WTC11 (cell line): ENCODE measurements at regions not wholly inside any gene's neighbourhood (a gene's known extent, or its start where the extent isn't known, plus 50 kb on each side); places are given as distances from the start of the nearest gene placed in this dataset.

ENCODE experiments used
- ATAC-seq: fragments of 200-7000 bp; cut with Tn5 transposase; 2 replicates; pipeline ENCODE4 v1.10.0; 2021; ENCODE audit warnings: mild to moderate bottlenecking, moderate library complexity
- CTCF ChIA-PET: fragments of 300-600 bp; sonication (Branson Sonifier 250); formaldehyde crosslinking; loops from one replicate; lab custom pipeline; 2021; ENCODE audit warnings: antibody characterized with exemption; lab: Charles Lee
- POLR2A ChIA-PET: fragments of 350-600 bp; sonication (Branson Sonifier 250); formaldehyde crosslinking; loops from one replicate; lab custom pipeline; 2021; ENCODE audit warnings: antibody characterized with exemption; lab: Charles Lee
- DNase-seq: peaks from one replicate; pipeline ENCODE4 v3.0.0; 2021; ENCODE audit warnings: low spot score
- H3K27ac Mint-ChIP-seq: 2 replicates; pipeline ENCODE4 v1.8.0; 2021; ENCODE audit warnings: mixed read lengths
- H3K27me3 Mint-ChIP-seq: 2 replicates; pipeline ENCODE4 v1.8.0; 2021; ENCODE audit warnings: low read depth, mild to moderate bottlenecking, moderate library complexity, mixed read lengths
- H3K36me3 Mint-ChIP-seq: 2 replicates; pipeline ENCODE4 v1.8.0; 2021; ENCODE audit warnings: mixed read lengths
- H3K4me1 Mint-ChIP-seq: 2 replicates; pipeline ENCODE4 v1.8.0; 2022; ENCODE audit warnings: mixed read lengths
- H3K4me3 Mint-ChIP-seq: 2 replicates; pipeline ENCODE4 v1.8.0; 2021; ENCODE audit warnings: mild to moderate bottlenecking, moderate library complexity, mixed read lengths
- H3K9me3 Mint-ChIP-seq: 2 replicates; pipeline ENCODE4 v1.8.0; 2021; ENCODE audit warnings: mixed read lengths
- ATF3 ChIP-seq: sonication (generic); formaldehyde crosslinking; conservative IDR thresholded peaks from 2 replicates; pipeline ENCODE4 v1.8.1; 2022; ENCODE audit warnings: mild to moderate bottlenecking, missing genetic modification reagents
- ERG ChIP-seq: fragments of 250-450 bp; sonication (Bioruptor Pico); IDR thresholded peaks from 2 replicates; pipeline ENCODE4 v1.8.0; 2021; ENCODE audit warnings: mild to moderate bottlenecking
- FOXK1 ChIP-seq: sonication (generic); formaldehyde crosslinking; IDR thresholded peaks from 2 replicates; pipeline ENCODE4 v1.8.0; 2022; ENCODE audit warnings: mild to moderate bottlenecking, moderate library complexity, missing genetic modification reagents
- GTF2I ChIP-seq: fragments of 250-450 bp; sonication (Bioruptor Pico); conservative IDR thresholded peaks from 2 replicates; pipeline ENCODE4 v1.4.0; 2021; ENCODE audit warnings: mild to moderate bottlenecking
- HMGA2 ChIP-seq: fragments of 250-450 bp; sonication (Bioruptor Pico); IDR thresholded peaks from 2 replicates; pipeline ENCODE4 v1.4.0; 2021; ENCODE audit warnings: mild to moderate bottlenecking, moderate library complexity
- JAZF1 ChIP-seq: fragments of 250-450 bp; sonication (Bioruptor Pico); IDR thresholded peaks from 2 replicates; pipeline ENCODE4 v1.9.0; 2021; ENCODE audit warnings: moderate library complexity, mild to moderate bottlenecking, inconsistent platforms
- KAT7 ChIP-seq: sonication (generic); formaldehyde crosslinking; IDR thresholded peaks from 2 replicates; pipeline ENCODE4 v1.8.1; 2023; ENCODE audit warnings: missing genetic modification reagents, mild to moderate bottlenecking, borderline replicate concordance
- MAX ChIP-seq: sonication (generic); formaldehyde crosslinking; IDR thresholded peaks from 2 replicates; pipeline ENCODE4 v1.8.0; 2022; ENCODE audit warnings: mild to moderate bottlenecking, missing genetic modification reagents
- MXD4 ChIP-seq: fragments of 250-450 bp; sonication (Bioruptor Pico); IDR thresholded peaks from 2 replicates; pipeline ENCODE4 v1.8.0; 2021; ENCODE audit warnings: mild to moderate bottlenecking, moderate library complexity, borderline replicate concordance
- NR3C1 ChIP-seq: sonication (generic); formaldehyde crosslinking; conservative IDR thresholded peaks from 2 replicates; pipeline ENCODE4 v1.8.1; 2023; ENCODE audit warnings: low read depth, mild to moderate bottlenecking, missing genetic modification reagents
- SMAD3 ChIP-seq: sonication (generic); formaldehyde crosslinking; IDR thresholded peaks from 2 replicates; pipeline ENCODE4 v1.8.0; 2022; ENCODE audit warnings: missing genetic modification reagents, mild to moderate bottlenecking, borderline replicate concordance
- SMAD4 ChIP-seq: sonication (generic); formaldehyde crosslinking; IDR thresholded peaks from 2 replicates; pipeline ENCODE4 v1.8.0; 2022; ENCODE audit warnings: mild to moderate bottlenecking, missing genetic modification reagents
- SOX15 ChIP-seq: fragments of 250-450 bp; sonication (Bioruptor Pico); IDR thresholded peaks from 2 replicates; pipeline ENCODE4 v1.9.0; 2021; ENCODE audit warnings: mild to moderate bottlenecking
- TCF7 ChIP-seq: sonication (generic); formaldehyde crosslinking; IDR thresholded peaks from 2 replicates; pipeline ENCODE4 v1.8.0; 2022; ENCODE audit warnings: mild to moderate bottlenecking, low read depth, missing genetic modification reagents, moderate library complexity
- TP53 ChIP-seq: sonication (generic); formaldehyde crosslinking; IDR thresholded peaks from 2 replicates; pipeline ENCODE4 v1.8.1; 2023; ENCODE audit warnings: mild to moderate bottlenecking, missing genetic modification reagents
- ZBTB21 ChIP-seq: sonication (generic); formaldehyde crosslinking; IDR thresholded peaks from 2 replicates; pipeline ENCODE4 v1.8.1; 2023; ENCODE audit warnings: mild to moderate bottlenecking, missing genetic modification reagents, borderline replicate concordance
- ZNF281 ChIP-seq: sonication (generic); formaldehyde crosslinking; IDR thresholded peaks from 2 replicates; pipeline ENCODE4 v1.8.0; 2023; ENCODE audit warnings: mild to moderate bottlenecking, missing genetic modification reagents
- ZNF512 ChIP-seq: sonication (generic); formaldehyde crosslinking; IDR thresholded peaks from 2 replicates; pipeline ENCODE4 v1.8.1; 2022; ENCODE audit warnings: missing genetic modification reagents, borderline replicate concordance
- TF ChIP-seq, protein P1 (sequence below): sonication (generic); formaldehyde crosslinking; IDR thresholded peaks from 2 replicates; pipeline ENCODE4 v1.8.0; 2022; ENCODE audit warnings: mild to moderate bottlenecking, missing genetic modification reagents
- TF ChIP-seq, protein P2 (sequence below): fragments of 250-450 bp; sonication (Bioruptor Pico); IDR thresholded peaks from 2 replicates; pipeline ENCODE4 v1.9.0; 2021; ENCODE audit warnings: moderate library complexity, mild to moderate bottlenecking, inconsistent platforms, borderline replicate concordance

- Mint-ChIP-seq H3K36me3 (peaks cover 32% of the 10 kb centered on the region), H3K27ac (no peak overlapping the region), H3K27me3 (peaks cover 8% of the 10 kb centered on the region), H3K4me1 (no peaks in the 10 kb centered on the region), H3K9me3 (peaks cover 33% of the 10 kb centered on the region), H3K4me3 (no peak overlapping the region)
- POLR2A ChIA-PET: no interaction called here
- TF ChIP-seq ATF3 (CRISPR knock-in tag): no peak
- TF ChIP-seq, protein P1, sequence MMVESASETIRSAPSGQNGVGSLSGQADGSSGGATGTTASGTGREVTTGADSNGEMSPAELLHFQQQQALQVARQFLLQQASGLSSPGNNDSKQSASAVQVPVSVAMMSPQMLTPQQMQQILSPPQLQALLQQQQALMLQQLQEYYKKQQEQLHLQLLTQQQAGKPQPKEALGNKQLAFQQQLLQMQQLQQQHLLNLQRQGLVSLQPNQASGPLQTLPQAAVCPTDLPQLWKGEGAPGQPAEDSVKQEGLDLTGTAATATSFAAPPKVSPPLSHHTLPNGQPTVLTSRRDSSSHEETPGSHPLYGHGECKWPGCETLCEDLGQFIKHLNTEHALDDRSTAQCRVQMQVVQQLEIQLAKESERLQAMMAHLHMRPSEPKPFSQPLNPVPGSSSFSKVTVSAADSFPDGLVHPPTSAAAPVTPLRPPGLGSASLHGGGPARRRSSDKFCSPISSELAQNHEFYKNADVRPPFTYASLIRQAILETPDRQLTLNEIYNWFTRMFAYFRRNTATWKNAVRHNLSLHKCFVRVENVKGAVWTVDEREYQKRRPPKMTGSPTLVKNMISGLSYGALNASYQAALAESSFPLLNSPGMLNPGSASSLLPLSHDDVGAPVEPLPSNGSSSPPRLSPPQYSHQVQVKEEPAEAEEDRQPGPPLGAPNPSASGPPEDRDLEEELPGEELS: no peak
- no peak for TF ChIP-seq SMAD3 (CRISPR knock-in tag)
- no peak for TF ChIP-seq MAX (CRISPR knock-in tag)
- no peak for TF ChIP-seq ZBTB21 (CRISPR knock-in tag)
- no peak for TF ChIP-seq HMGA2 (CRISPR knock-in tag)
- no peak for TF ChIP-seq ERG (CRISPR knock-in tag)
- no peak for TF ChIP-seq GTF2I (CRISPR knock-in tag)
- no peak for TF ChIP-seq FOXK1
- no peak for TF ChIP-seq ZNF512 (CRISPR knock-in tag)
- CTCF ChIA-PET: no interaction called here
- ATAC-seq (no peak), DNase-seq (no peak)
Measured at GRCh38 chr7:68267486-68267885, 1270.9 kb downstream of the TYW1 start.

GRCh38 chr7:68269405-68269804 lies 1272.8 kb downstream of the TYW1 start:
- Mint-ChIP-seq H3K9me3 (peaks cover 29% of the 10 kb centered on the region), H3K36me3 (peaks cover 29% of the 10 kb centered on the region), H3K4me1 (peaks cover 2% of the 10 kb centered on the region), H3K27ac (no peak overlapping the region), H3K27me3 (peaks cover 8% of the 10 kb centered on the region), H3K4me3 (no peak overlapping the region)
- ChIA-PET POLR2A (no interaction called here), CTCF (no interaction called here)
- DNase-seq (no peak), ATAC-seq (no peak)
- TF ChIP-seq, protein P2, sequence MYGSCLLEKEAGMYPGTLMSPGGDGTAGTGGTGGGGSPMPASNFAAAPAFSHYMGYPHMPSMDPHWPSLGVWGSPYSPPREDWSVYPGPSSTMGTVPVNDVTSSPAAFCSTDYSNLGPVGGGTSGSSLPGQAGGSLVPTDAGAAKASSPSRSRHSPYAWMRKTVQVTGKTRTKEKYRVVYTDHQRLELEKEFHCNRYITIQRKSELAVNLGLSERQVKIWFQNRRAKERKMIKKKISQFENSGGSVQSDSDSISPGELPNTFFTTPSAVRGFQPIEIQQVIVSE (CRISPR knock-in tag): no peak
- no peak for TF ChIP-seq SMAD3 (CRISPR knock-in tag)
- TF ChIP-seq NR3C1: no peak
- TF ChIP-seq MXD4 (CRISPR knock-in tag): no peak
- TF ChIP-seq SMAD4 (CRISPR knock-in tag): no peak
- TF ChIP-seq TP53 (CRISPR knock-in tag): no peak
- no peak for TF ChIP-seq TCF7 (CRISPR knock-in tag)
- no peak for TF ChIP-seq MAX (CRISPR knock-in tag)
- TF ChIP-seq JAZF1: no peak
- no peak for TF ChIP-seq ZNF281 (CRISPR knock-in tag)
- TF ChIP-seq SOX15 (CRISPR knock-in tag): no peak
- TF ChIP-seq KAT7 (CRISPR knock-in tag): no peak
- no peak for TF ChIP-seq ERG (CRISPR knock-in tag)
